Muscle of leg (tissue), 3 donors: ENCODE measurements at regions not wholly inside any gene's neighbourhood (a gene's known extent, or its start where the extent isn't known, plus 50 kb on each side); places are given as distances from the start of the nearest gene placed in this dataset.
"Not testable (repeated sequence)": the region's sequence is repeated elsewhere in the genome, so short reads cannot be mapped to it uniquely, and the experiment has no call there.

Source experiments
- DNase-seq: peaks from one replicate; pipeline ENCODE4 v3.0.0; 2013
- H3K27ac ChIP-seq: one replicate; pipeline ENCODE4 v1.5.1; 2013; ENCODE audit warnings: mild to moderate bottlenecking, low read length, control low read depth
- H3K27me3 ChIP-seq: one replicate; pipeline ENCODE4 v1.6.1; 2013; ENCODE audit warnings: low read length; ENCODE audit not compliant: control insufficient read depth, insufficient read depth
- H3K36me3 ChIP-seq: one replicate; pipeline ENCODE4 v1.6.1; 2013; ENCODE audit warnings: low read length; ENCODE audit not compliant: control insufficient read depth, insufficient read depth
- H3K4me1 ChIP-seq: one replicate; pipeline ENCODE4 v1.6.1; 2013; ENCODE audit warnings: low read length; ENCODE audit not compliant: control insufficient read depth, insufficient read depth
- H3K4me3 ChIP-seq: one replicate; pipeline ENCODE4 v1.5.1; 2013; ENCODE audit warnings: low read length, control low read depth
- H3K9me3 ChIP-seq: replicated peaks from 2 replicates; pipeline ENCODE4 v1.6.1; 2013; ENCODE audit warnings: low read depth, low read length; ENCODE audit not compliant: control insufficient read depth
- WGBS: methylation state at CpG from one replicate; pipeline ENCODE4 v1.1.5; 2013; ENCODE audit warnings: missing lambda C conversion rate; ENCODE audit not compliant: insufficient coverage; 5-methylcytosine and 5-hydroxymethylcytosine counted together

GRCh38 chr6:102126488-102126887 is 733.0 kb downstream of the GRIK2 start:
- Histone ChIP-seq H3K27me3 (no peaks in the 10 kb centered on the region), H3K36me3 (no peaks in the 10 kb centered on the region), H3K4me1 (no peaks in the 10 kb centered on the region), H3K4me3 (no peak overlapping the region), H3K9me3 (no peaks in the 10 kb centered on the region), H3K27ac (no peak overlapping the region)
- no peak for DNase-seq
- no CpG with 5 or more reads among the region's 1 CpG for WGBS

GRCh38 chr6:102127253-102127652 is 733.7 kb downstream of the GRIK2 start:
- Histone ChIP-seq H3K27me3 (no peaks in the 10 kb centered on the region), H3K36me3 (no peaks in the 10 kb centered on the region), H3K4me1 (no peaks in the 10 kb centered on the region), H3K4me3 (no peak overlapping the region), H3K27ac (no peak overlapping the region), H3K9me3 (no peaks in the 10 kb centered on the region)
- no peak for DNase-seq
- WGBS, result 95% methylated on average over 6 of the region's 9 CpGs

- Histone ChIP-seq H3K27me3 (no peaks in the 10 kb centered on the region), H3K27ac (no peak overlapping the region), H3K4me3 (no peak overlapping the region), H3K9me3 (no peaks in the 10 kb centered on the region), H3K4me1 (no peaks in the 10 kb centered on the region), H3K36me3 (no peaks in the 10 kb centered on the region)
- no peak for DNase-seq
- 86% methylated on average over 5 of the region's 5 CpGs for WGBS
Observed at GRCh38 chr6:102137859-102138258, 744.4 kb downstream of the GRIK2 start.

- Histone ChIP-seq H3K4me1 (no peaks in the 10 kb centered on the region), H3K9me3 (peaks cover 2% of the 10 kb centered on the region), H3K27me3 (no peaks in the 10 kb centered on the region), H3K27ac (no peak overlapping the region), H3K4me3 (no peak overlapping the region), H3K36me3 (no peaks in the 10 kb centered on the region)
- no peak for DNase-seq
Observed at GRCh38 chr6:102149191-102149590, 755.7 kb downstream of the GRIK2 start.

GRCh38 chr6:102150549-102150948 is 757.0 kb downstream of the GRIK2 start:
- no peak overlapping the region for H3K27ac ChIP-seq
- no CpG with 5 or more reads among the region's 2 CpGs for WGBS
- no peaks in the 10 kb centered on the region for H3K27me3 ChIP-seq
- H3K4me1 ChIP-seq, result no peaks in the 10 kb centered on the region
- peaks cover 8% of the 10 kb centered on the region for H3K9me3 ChIP-seq
- H3K36me3 ChIP-seq, result no peaks in the 10 kb centered on the region
- no peak overlapping the region for H3K4me3 ChIP-seq
- DNase-seq, result no peak

- peaks cover 11% of the 10 kb centered on the region for H3K9me3 ChIP-seq
- no peak overlapping the region for H3K27ac ChIP-seq
- H3K4me1 ChIP-seq, result no peaks in the 10 kb centered on the region
- 72% methylated on average over 2 of the region's 2 CpGs for WGBS
- H3K36me3 ChIP-seq, result no peaks in the 10 kb centered on the region
- DNase-seq, result no peak
- no peaks in the 10 kb centered on the region for H3K27me3 ChIP-seq
- no peak overlapping the region for H3K4me3 ChIP-seq
Observed at GRCh38 chr6:102154176-102154575, 760.7 kb downstream of the GRIK2 start.

GRCh38 chr6:102154874-102155273 is 761.4 kb downstream of the GRIK2 start:
- H3K27ac ChIP-seq, result no peak overlapping the region
- no CpG with 5 or more reads among the region's 1 CpG for WGBS
- peak; percentile 0 for DNase-seq

GRCh38 chr6:102169802-102170201 is 776.3 kb downstream of the GRIK2 start:
- H3K27me3 ChIP-seq, DNase-seq, H3K27ac ChIP-seq, H3K4me3 ChIP-seq, H3K36me3 ChIP-seq, H3K4me1 ChIP-seq: not testable (repeated sequence)
- WGBS, result 95% methylated on average over 8 of the region's 18 CpGs
- H3K9me3 ChIP-seq, result peaks cover 11% of the 10 kb centered on the region

More at GRCh38 chr6:102154874-102155273, 761.4 kb downstream of the GRIK2 start:
- H3K27me3 ChIP-seq, result no peaks in the 10 kb centered on the region
- H3K36me3 ChIP-seq, result no peaks in the 10 kb centered on the region
- peaks cover 12% of the 10 kb centered on the region for H3K9me3 ChIP-seq
- H3K4me3 ChIP-seq, result no peak overlapping the region
- no peaks in the 10 kb centered on the region for H3K4me1 ChIP-seq

- Histone ChIP-seq H3K27ac (no peak overlapping the region), H3K4me1 (no peaks in the 10 kb centered on the region), H3K9me3 (no peaks in the 10 kb centered on the region), H3K36me3 (no peaks in the 10 kb centered on the region), H3K4me3 (no peak overlapping the region), H3K27me3 (no peaks in the 10 kb centered on the region)
- no peak for DNase-seq
- no CpG with 5 or more reads among the region's 2 CpGs for WGBS
Observed at GRCh38 chr6:102187186-102187585, 793.7 kb downstream of the GRIK2 start.

GRCh38 chr6:102195311-102195710 is 801.8 kb downstream of the GRIK2 start:
- Histone ChIP-seq H3K4me3 (no peak overlapping the region), H3K27me3 (no peaks in the 10 kb centered on the region), H3K27ac (no peak overlapping the region), H3K4me1 (no peaks in the 10 kb centered on the region), H3K9me3 (peaks cover 29% of the 10 kb centered on the region), H3K36me3 (no peaks in the 10 kb centered on the region)
- no peak for DNase-seq
- 86% methylated on average over 1 of the region's 1 CpG for WGBS

- peaks cover 29% of the 10 kb centered on the region for H3K9me3 ChIP-seq
- H3K27me3 ChIP-seq, result no peaks in the 10 kb centered on the region
- DNase-seq, result no peak
- no peak overlapping the region for H3K4me3 ChIP-seq
- no peak overlapping the region for H3K27ac ChIP-seq
- H3K36me3 ChIP-seq, result no peaks in the 10 kb centered on the region
- WGBS, result 87% methylated on average over 3 of the region's 3 CpGs
- no peaks in the 10 kb centered on the region for H3K4me1 ChIP-seq
Observed at GRCh38 chr6:102197211-102197610, 803.7 kb downstream of the GRIK2 start.
